SK-MEL-5 (cell line): ENCODE measurements at regions not wholly inside any gene's neighbourhood (a gene's known extent, or its start where the extent isn't known, plus 50 kb on each side); places are given as distances from the start of the nearest gene placed in this dataset.

Source experiments
- DNase-seq: peaks from one replicate; pipeline ENCODE4 v3.0.0-alpha.2; 2016; ENCODE audit warnings: low read depth, low spot score
- in situ Hi-C: cut with HindIII; loops from 2 replicates; pipeline ENCODE4 v1.10.0; 2016; ENCODE audit warnings: low sequenced_read_pairs, high pct_unique_total_duplicates, low pct_unique_long_range_greater_than_20kb

DNA sequence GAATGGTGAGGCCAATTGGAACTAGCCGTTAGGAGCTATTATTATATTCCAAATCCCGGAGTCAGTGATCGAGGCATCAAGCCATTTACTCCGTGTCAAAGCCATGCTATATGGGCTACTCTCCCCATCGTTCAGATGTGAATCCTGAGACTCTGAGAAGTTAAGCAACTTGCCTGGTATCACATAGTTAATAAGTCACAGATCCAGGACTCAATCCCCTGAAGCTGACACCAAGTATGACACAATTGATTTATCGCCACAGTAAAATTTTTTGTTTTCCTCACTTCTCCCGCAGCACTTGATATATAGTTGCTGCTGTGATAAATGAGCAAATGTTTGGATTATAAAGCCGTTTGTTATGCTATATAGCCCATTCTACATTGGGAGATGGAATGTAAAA, 50.8 kb upstream of the TSHZ2 start:
- in situ Hi-C loops = no loop called here
- no peak for DNase-seq

DNA sequence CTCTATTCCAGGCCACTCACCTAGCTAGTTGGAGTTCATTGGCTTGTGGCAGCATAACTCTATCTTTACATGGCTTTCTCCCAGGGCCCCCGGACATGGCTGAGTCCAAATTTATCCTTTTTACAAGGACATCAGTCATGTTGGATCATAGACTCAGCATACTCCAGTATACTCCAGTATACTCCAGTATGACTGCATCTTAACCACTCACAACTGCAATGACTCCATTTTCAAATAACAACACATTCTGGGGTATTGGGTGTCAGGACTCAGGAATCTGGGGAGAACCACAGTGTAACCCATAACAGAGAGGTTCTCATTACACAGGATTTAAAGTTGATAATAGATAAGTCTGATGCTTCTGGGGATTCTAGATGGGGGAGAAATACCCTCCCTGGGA, 53.8 kb upstream of the TSHZ2 start:
- no peak for DNase-seq
- in situ Hi-C loops = no loop called here

- DNase-seq = no peak
- in situ Hi-C loops = no loop called here
Measured at GRCh38 chr20:52915564-52915963, 56.6 kb upstream of the TSHZ2 start.

DNA sequence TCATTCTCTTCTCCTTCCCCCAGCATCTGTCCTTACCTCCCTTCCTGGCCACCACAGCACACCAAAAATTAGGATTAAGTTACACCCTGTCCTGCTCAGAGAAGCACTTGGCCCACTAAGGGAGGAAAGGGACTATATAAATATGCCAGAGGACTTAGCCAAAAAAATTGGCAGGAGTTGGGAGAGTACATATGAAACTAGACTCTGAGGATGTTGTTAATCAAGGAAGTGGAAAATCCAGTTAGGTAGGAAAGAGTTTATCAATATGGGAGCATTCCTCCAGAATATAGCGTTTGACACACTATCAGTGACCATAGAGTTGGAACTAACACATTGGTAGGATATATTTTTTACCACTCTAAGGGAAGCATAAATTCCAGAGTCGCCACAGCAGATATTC, 57.3 kb upstream of the TSHZ2 start:
- no peak for DNase-seq
- in situ Hi-C loops = no loop called here

- in situ Hi-C loops = no loop called here
Measured at GRCh38 chr20:52913650-52914387, 58.3 kb upstream of the TSHZ2 start.

GRCh38 chr20:52905241-52905994, 66.7 kb upstream of the TSHZ2 start:
- no peak for DNase-seq
- in situ Hi-C loops = no loop called here

More at GRCh38 chr20:52913650-52914387, 58.3 kb upstream of the TSHZ2 start:
- DNase-seq = no peak

GRCh38 chr20:52904837-52905236, 67.3 kb upstream of the TSHZ2 start:
- DNase-seq = no peak
- in situ Hi-C loops = no loop called here

DNA sequence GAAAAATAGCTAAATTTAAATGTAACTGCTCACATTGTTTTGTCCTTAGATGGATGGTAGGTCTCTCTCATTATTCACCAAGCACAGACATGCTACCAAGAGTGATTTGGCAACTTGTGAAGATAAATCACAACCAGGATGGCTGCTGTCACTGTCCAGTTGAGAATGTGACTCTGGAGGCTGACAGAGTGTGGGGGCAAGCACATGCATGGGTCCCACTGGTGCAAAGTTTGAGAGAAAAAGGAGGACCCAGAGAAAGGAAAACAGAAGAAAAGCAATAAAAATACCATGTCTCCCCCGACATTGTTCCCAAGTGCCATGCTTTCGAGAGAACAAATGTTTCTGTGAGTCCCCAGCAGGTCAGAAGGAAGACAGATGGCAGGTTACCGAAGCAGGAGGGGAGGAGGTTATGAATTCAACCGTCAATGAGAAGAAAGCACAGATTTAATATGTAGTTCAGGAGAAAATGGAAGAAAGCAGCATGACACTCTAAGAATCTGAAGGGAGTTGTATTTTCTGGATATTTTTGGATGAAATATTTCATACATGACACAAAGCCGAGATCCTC, 73.0 kb upstream of the TSHZ2 start:
- DNase-seq = no peak
- in situ Hi-C loops = no loop called here

- in situ Hi-C loops = no loop called here
- no peak for DNase-seq
Measured at GRCh38 chr20:52896348-52896747, 75.8 kb upstream of the TSHZ2 start.

- in situ Hi-C loops = no loop called here
Measured at GRCh38 chr20:52895701-52896100, 76.5 kb upstream of the TSHZ2 start.

GRCh38 chr20:52895235-52895634, 76.9 kb upstream of the TSHZ2 start:
- no peak for DNase-seq

More at GRCh38 chr20:52895701-52896100, 76.5 kb upstream of the TSHZ2 start:
- no peak for DNase-seq

GRCh38 chr20:52893498-52893897, 78.7 kb upstream of the TSHZ2 start:
- in situ Hi-C loops = no loop called here
- no peak for DNase-seq

More at GRCh38 chr20:52895235-52895634, 76.9 kb upstream of the TSHZ2 start:
- in situ Hi-C loops = no loop called here

DNA sequence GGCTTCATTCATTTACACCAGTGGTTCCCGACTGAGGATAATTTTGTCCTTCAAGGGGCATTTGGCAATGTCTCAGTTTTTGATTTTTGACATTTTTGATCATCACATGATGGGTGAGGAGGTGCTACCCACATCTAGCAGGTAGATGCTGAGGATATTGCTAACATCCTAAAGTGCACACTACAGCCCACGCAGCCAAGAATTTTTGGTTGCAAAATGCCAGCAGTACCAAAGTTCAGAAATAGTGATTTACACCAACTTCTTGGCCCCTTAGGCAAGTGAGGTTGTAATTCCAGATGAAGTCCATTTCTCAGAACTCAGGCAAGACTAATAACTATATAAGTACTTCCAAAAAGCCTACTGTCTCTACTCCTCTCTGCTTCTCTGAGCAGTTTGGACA, 80.1 kb upstream of the TSHZ2 start:
- in situ Hi-C loops = no loop called here

DNA sequence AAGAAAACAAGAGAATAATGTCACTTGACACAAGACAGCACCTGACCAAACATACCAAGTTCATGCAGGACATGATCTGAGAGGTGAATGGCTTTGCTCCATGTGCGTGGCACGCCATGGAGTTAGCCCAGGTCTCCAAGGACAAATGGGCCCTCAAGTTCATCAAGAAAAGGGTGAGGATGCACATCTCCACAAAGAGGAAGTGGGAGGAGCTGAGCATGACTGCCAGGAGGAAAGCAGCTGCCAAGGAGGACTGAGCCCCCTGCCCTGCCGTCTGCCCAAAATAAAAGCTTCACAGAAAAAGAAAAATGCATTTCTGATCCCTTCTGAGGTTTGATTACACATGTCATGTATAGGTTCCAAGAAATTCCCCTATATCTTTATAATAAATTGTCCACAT, 82.0 kb upstream of the TSHZ2 start:
- DNase-seq = no peak
- in situ Hi-C loops = no loop called here

More for the DNA sequence above, 80.1 kb upstream of the TSHZ2 start:
- no peak for DNase-seq

- in situ Hi-C loops = no loop called here
Measured at GRCh38 chr20:52889225-52889624, 82.9 kb upstream of the TSHZ2 start.

DNA sequence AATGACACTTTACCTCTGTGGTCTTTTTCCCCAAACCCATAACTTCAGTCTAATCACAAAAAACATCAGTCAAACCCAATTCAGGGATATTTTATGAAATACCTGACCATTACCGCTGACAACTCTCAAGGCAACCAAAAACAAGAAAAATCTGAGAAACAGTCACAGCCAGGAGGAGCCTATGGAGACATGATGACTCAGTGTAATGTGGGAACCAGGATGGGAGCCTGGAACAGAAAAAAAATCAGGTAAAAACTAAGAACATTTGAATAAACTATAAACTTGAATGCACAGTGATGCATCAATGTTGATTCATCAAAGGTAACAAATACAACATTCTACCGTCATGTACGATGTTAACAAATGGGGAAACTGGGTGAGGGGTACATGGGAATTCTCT, 84.1 kb upstream of the TSHZ2 start:
- in situ Hi-C loops = no loop called here
- no peak for DNase-seq

More at GRCh38 chr20:52889225-52889624, 82.9 kb upstream of the TSHZ2 start:
- DNase-seq = no peak

- in situ Hi-C loops = no loop called here
- DNase-seq = no peak
Measured at GRCh38 chr20:52880997-52881396, 91.2 kb upstream of the TSHZ2 start.

GRCh38 chr20:52880259-52880658, 91.9 kb upstream of the TSHZ2 start:
- no peak for DNase-seq
- in situ Hi-C loops = no loop called here

- DNase-seq = no peak
- in situ Hi-C loops = no loop called here
Measured at GRCh38 chr20:52874241-52874640, 97.9 kb upstream of the TSHZ2 start.
